B cell (primary cell): ENCODE measurements at regions not wholly inside any gene's neighbourhood (a gene's known extent, or its start where the extent isn't known, plus 50 kb on each side); places are given as distances from the start of the nearest gene placed in this dataset.

Experiments
- ATAC-seq: fragments of 200-7000 bp; cut with Tn5 transposase; one replicate; pipeline ENCODE4 v1.10.0; 2021; ENCODE audit warnings: low read depth, mild to moderate bottlenecking, moderate number of reproducible peaks, moderate library complexity
- CTCF ChIA-PET: fragments of 350-600 bp; sonication (Branson Sonifier 250); formaldehyde crosslinking; loops from one replicate; lab custom pipeline; 2021; ENCODE audit warnings: antibody characterized with exemption, inconsistent platforms; lab: Charles Lee
- POLR2A ChIA-PET: fragments of 350-600 bp; sonication (Branson Sonifier 250); formaldehyde crosslinking; loops from one replicate; lab custom pipeline; 2021; ENCODE audit warnings: antibody characterized with exemption; lab: Charles Lee
- DNase-seq: peaks from one replicate; pipeline ENCODE4 v3.0.0; 2013
- H2AFZ ChIP-seq: 2 replicates; pipeline ENCODE4 v1.6.1; 2012; ENCODE audit warnings: mild to moderate bottlenecking, low read depth, low read length; ENCODE audit not compliant: insufficient read depth, poor library complexity, severe bottlenecking
- H3K27ac ChIP-seq, 2 donors: 1 replicate in 1 of 2; 2 replicates in 1 of 2; pipeline ENCODE4 v1.5.1; 2012 to 2013; ENCODE audit warnings: low read length in 2 of 2, mild to moderate bottlenecking in 2 of 2, moderate library complexity in 1 of 2
- H3K27me3 ChIP-seq, 4 experiments: fragments of 200-600 bp in 1 of 4; sonication (generic) in 1 of 4; replicated peaks in 1 of 4; 1 replicate in 2 of 4; 2 replicates in 2 of 4; pipeline versions ENCODE4 v1.6.1 to v1.7.0; 2013 to 2016; ENCODE audit warnings: low read length in 3 of 4, mild to moderate bottlenecking in 2 of 4, mixed read lengths in 1 of 4, moderate library complexity in 1 of 4; ENCODE audit not compliant: insufficient read depth in 4 of 4, control insufficient read depth in 3 of 4; ENCODE audit errors: control extremely low read depth in 1 of 4
- H3K36me3 ChIP-seq, 2 experiments: replicated peaks in 1 of 2; 1 replicate in 1 of 2; 2 replicates in 1 of 2; pipeline versions ENCODE4 v1.6.1 to v1.7.1; 2013; ENCODE audit warnings: low read length in 1 of 2; ENCODE audit not compliant: insufficient read depth in 2 of 2, control insufficient read depth in 1 of 2; ENCODE audit errors: control extremely low read depth in 1 of 2, extremely low read depth in 1 of 2
- H3K4me1 ChIP-seq, 2 donors: fragments of 200-600 bp in 1 of 2; sonication (generic) in 1 of 2; 1 replicate in 1 of 2; 2 replicates in 1 of 2; pipeline versions ENCODE4 v1.5.1 to v1.6.1; 2013 to 2017; ENCODE audit warnings: low read length in 2 of 2; ENCODE audit not compliant: control insufficient read depth in 2 of 2, insufficient read depth in 2 of 2
- H3K4me2 ChIP-seq: replicated peaks from 2 replicates; pipeline ENCODE3; 2012; ENCODE audit warnings: mild to moderate bottlenecking, low read depth, low read length; ENCODE audit not compliant: poor library complexity, severe bottlenecking
- H3K4me3 ChIP-seq, 5 experiments: fragments of 200-600 bp in 1 of 5; sonication (generic) in 1 of 5; 1 replicate in 3 of 5; 2 replicates in 2 of 5; pipeline versions ENCODE4 v1.5.1 to v1.7.0; 2011 to 2016; ENCODE audit warnings: low read length in 4 of 5, mild to moderate bottlenecking in 4 of 5, low read depth in 2 of 5, control low read depth in 1 of 5, moderate library complexity in 1 of 5; ENCODE audit not compliant: insufficient read depth in 1 of 5; ENCODE audit errors: control extremely low read depth in 1 of 5, extremely low read depth in 1 of 5
- H3K79me2 ChIP-seq: fragments of 200-600 bp; sonication (generic); one replicate; pipeline ENCODE4 v1.6.0; 2016; ENCODE audit warnings: low read length; ENCODE audit not compliant: control insufficient read depth, insufficient read depth
- H3K9ac ChIP-seq: fragments of 200-600 bp; sonication (generic); 2 replicates; pipeline ENCODE4 v1.6.1; 2017; ENCODE audit warnings: mild to moderate bottlenecking, low read length, moderate library complexity
- H3K9me3 ChIP-seq, 3 donors: one replicate each; pipeline versions ENCODE4 v1.6.1 to v1.7.1; 2013; ENCODE audit warnings: low read length in 2 of 3; ENCODE audit not compliant: control insufficient read depth in 2 of 3, insufficient read depth in 1 of 3; ENCODE audit errors: control extremely low read depth in 1 of 3
- H4K20me1 ChIP-seq: 2 replicates; pipeline ENCODE4 v1.6.0; 2012; ENCODE audit warnings: mild to moderate bottlenecking, low read length; ENCODE audit not compliant: insufficient read depth, control insufficient read depth, poor library complexity, severe bottlenecking
- H3K27ac Mint-ChIP-seq: one replicate; pipeline ENCODE4 v1.8.0; 2021; ENCODE audit warnings: mixed read lengths
- H3K27me3 Mint-ChIP-seq: one replicate; pipeline ENCODE4 v1.8.0; 2021; ENCODE audit warnings: mixed read lengths
- H3K4me1 Mint-ChIP-seq: one replicate; pipeline ENCODE4 v1.8.0; 2021; ENCODE audit warnings: mixed read lengths
- H3K4me3 Mint-ChIP-seq: one replicate; pipeline ENCODE4 v1.8.0; 2021; ENCODE audit warnings: mixed read lengths
- H3K9me3 Mint-ChIP-seq: one replicate; pipeline ENCODE4 v1.8.0; 2022; ENCODE audit warnings: mixed read lengths; ENCODE audit not compliant: insufficient read depth
- EZH2 ChIP-seq: IDR thresholded peaks from 2 replicates; pipeline ENCODE4 v1.6.1; 2012; ENCODE audit warnings: borderline replicate concordance, low read depth, mild to moderate bottlenecking, moderate library complexity, low read length; ENCODE audit not compliant: insufficient read depth, poor library complexity, severe bottlenecking
- WGBS: methylation state at CpG from one replicate; pipeline ENCODE4 v1.1.5; 2013; ENCODE audit warnings: missing lambda C conversion rate; ENCODE audit not compliant: insufficient coverage; 5-methylcytosine and 5-hydroxymethylcytosine counted together
- intact Hi-C: fragments of 100-400 bp; cut with micrococcal nuclease; formaldehyde crosslinking; loops from one replicate; pipeline ENCODE4 v1.10.0; 2022
- TF ChIP-seq, protein P1 (sequence below): fragments of 200-600 bp; IDR thresholded peaks from one replicate; pipeline ENCODE4 v1.8.0; 2022; ENCODE audit warnings: antibody characterized with exemption, mild to moderate bottlenecking

DNA sequence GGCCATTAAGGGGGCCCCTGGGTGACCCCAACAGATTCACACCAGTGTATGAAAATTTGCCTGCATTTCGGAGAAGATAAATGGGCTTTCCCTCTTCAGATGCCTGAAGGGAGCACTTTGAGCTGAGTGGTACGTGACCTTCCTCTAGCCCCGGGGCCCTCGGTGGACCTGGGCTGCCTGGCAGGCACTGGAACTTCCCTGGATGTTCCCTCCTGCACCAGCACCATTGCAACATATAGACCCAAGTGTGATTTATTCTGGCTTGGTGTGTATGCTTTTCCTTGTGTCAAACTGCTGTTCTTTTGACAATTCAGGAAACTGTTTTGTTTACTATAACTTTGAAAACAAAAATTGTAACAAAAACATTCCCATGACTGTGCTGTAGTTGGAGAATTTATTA is 93.8 kb downstream of the TNFRSF13B start:
- H3K27me3 Mint-ChIP-seq = peaks cover 4% of the 10 kb centered on the region
- no peaks in the 10 kb centered on the region for H3K4me1 Mint-ChIP-seq
- Histone ChIP-seq H3K79me2 (no peaks in the 10 kb centered on the region), H3K27ac (no peak overlapping the region), H3K9me3 (peaks cover 0 to 10% (median 0%) of the 10 kb centered on the region in 3 donors), H3K9ac (no peak overlapping the region), H3K4me1 (no peaks in the 10 kb centered on the region), H4K20me1 (no peaks in the 10 kb centered on the region), H3K27me3 (peaks cover 0 to 6% (median 0%) of the 10 kb centered on the region in 4 experiments), H3K4me3 (no peak overlapping the region), H3K36me3 (no peaks in the 10 kb centered on the region), H3K4me2 (no peak overlapping the region), H2AFZ (no peak overlapping the region)
- H3K9me3 Mint-ChIP-seq = no peaks in the 10 kb centered on the region
- ATAC-seq (no peak), DNase-seq (no peak)
- TF ChIP-seq, protein P1, sequence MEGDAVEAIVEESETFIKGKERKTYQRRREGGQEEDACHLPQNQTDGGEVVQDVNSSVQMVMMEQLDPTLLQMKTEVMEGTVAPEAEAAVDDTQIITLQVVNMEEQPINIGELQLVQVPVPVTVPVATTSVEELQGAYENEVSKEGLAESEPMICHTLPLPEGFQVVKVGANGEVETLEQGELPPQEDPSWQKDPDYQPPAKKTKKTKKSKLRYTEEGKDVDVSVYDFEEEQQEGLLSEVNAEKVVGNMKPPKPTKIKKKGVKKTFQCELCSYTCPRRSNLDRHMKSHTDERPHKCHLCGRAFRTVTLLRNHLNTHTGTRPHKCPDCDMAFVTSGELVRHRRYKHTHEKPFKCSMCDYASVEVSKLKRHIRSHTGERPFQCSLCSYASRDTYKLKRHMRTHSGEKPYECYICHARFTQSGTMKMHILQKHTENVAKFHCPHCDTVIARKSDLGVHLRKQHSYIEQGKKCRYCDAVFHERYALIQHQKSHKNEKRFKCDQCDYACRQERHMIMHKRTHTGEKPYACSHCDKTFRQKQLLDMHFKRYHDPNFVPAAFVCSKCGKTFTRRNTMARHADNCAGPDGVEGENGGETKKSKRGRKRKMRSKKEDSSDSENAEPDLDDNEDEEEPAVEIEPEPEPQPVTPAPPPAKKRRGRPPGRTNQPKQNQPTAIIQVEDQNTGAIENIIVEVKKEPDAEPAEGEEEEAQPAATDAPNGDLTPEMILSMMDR = no peak
- no peak for TF ChIP-seq EZH2
- no peak overlapping the region for H3K27ac Mint-ChIP-seq
- ChIA-PET POLR2A (no interaction called here), CTCF (interaction anchor here (0.6 kb wide), 1 partner anchor 765 kb away, joined by 3 read pairs; no protein-coding TSS in a partner anchor)
- H3K4me3 Mint-ChIP-seq = no peak overlapping the region
- intact Hi-C loops = no loop called here
- WGBS = no CpG with 5 or more reads among the region's 4 CpGs

DNA sequence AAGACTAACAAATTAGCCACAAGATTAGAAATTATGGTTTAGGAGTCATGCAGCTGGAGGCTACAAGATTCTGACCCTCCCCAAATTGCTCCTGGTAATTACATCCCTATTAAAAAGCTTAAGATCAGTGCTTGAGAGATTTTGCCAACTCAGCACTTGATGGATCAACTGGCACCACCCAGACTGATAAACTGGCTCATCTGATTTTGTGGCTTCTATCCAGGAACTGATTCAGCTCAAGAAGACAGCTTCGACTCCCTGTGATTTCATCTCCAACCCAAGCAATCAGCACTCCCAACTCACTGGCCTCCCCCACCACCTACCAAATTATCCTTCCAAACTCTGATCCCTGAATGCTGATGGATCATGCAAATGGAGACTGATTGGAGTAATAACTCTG is 94.8 kb downstream of the TNFRSF13B start:
- 63% methylated on average over 1 of the region's 1 CpG for WGBS
- TF ChIP-seq EZH2 = no peak
- TF ChIP-seq, protein P1 = no peak
- Mint-ChIP-seq H3K27me3 (peaks cover 3% of the 10 kb centered on the region), H3K4me3 (no peak overlapping the region), H3K9me3 (no peaks in the 10 kb centered on the region), H3K4me1 (no peaks in the 10 kb centered on the region), H3K27ac (no peak overlapping the region)
- Histone ChIP-seq H3K27me3 (peaks cover 0 to 6% (median 0%) of the 10 kb centered on the region in 4 experiments), H4K20me1 (no peaks in the 10 kb centered on the region), H3K36me3 (no peaks in the 10 kb centered on the region), H3K79me2 (no peaks in the 10 kb centered on the region), H2AFZ (no peak overlapping the region), H3K9ac (no peak overlapping the region), H3K4me1 (no peaks in the 10 kb centered on the region), H3K9me3 (peaks cover 0 to 10% (median 0%) of the 10 kb centered on the region in 3 donors), H3K4me2 (no peak overlapping the region), H3K27ac (no peak overlapping the region), H3K4me3 (no peak overlapping the region)
- ChIA-PET POLR2A (no interaction called here), CTCF (no interaction called here)
- no peak for ATAC-seq
- DNase-seq = no peak
- intact Hi-C loops = no loop called here
